ENCODE measurements at regions not wholly inside any gene's neighbourhood (a gene's known extent, or its start where the extent isn't known, plus 50 kb on each side); places are given as distances from the start of the nearest gene placed in this dataset.

DNA sequence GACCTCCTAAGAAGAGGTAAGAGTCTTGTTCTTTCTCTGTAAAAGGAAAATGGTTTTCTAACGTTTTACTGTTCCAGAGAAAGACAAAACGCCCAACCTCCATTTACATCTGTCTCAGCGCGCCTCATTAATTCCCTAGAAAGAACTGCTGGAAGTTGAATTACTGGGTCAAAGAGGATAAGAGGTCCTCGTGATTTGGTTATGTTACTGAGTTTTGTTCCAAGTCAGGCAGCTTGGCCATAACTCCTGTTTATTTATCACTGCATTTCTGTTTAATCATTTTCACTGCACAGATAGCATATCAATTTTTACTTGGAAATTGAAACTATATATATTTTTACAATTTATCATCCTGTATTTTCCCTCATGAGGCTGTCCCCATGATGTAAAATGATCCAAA, 112.9 kb upstream of the PEG3 start:
- ChIA-PET POLR2A (no interaction called here), CTCF (no interaction called here)
- peaks cover 3% of the 10 kb centered on the region for H3K36me3 Mint-ChIP-seq (ENCODE audit: low read depth)
- DNase-seq, result no peak
- peaks cover 41% of the 10 kb centered on the region for H3K9me3 Mint-ChIP-seq (ENCODE audit: insufficient read depth)
- no peak for ATAC-seq
- no peaks in the 10 kb centered on the region for H3K4me1 Mint-ChIP-seq (ENCODE audit: low read depth)
- no peak overlapping the region for H3K4me3 Mint-ChIP-seq
- no peak overlapping the region for H3K27ac Mint-ChIP-seq
- no peaks in the 10 kb centered on the region for H3K27me3 Mint-ChIP-seq (ENCODE audit: low read depth)

DNA sequence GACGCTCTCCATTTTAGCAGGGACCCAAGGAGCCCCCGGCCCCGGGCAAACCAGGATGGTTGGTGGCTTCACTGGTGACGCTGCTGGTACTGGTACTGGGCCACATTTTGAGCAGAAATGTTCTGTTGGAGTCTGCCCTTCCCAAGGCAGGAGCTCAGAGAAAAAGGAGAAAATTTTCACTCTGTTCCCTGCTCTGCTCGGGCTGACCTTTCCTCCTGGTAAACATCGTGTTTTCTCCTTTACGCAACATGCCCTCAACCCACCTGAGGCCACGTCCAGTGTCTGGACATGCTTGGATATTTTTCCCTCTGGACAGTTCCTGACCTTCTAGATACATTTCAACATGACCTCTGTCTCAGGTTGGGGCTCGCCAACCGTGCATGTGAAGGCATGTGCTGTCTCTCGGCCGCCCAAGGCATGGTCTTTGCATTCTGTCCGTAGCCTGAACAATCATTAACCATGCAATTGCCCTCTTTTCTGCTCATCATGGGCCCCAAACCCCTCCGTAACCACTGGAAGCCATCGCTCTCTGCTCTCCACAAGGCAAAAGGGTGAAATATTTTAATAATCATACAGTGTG, 115.2 kb upstream of the PEG3 start:
- CTCF ChIA-PET, result no interaction called here
- ATAC-seq (no peak), DNase-seq (no peak)
- POLR2A ChIA-PET, result no interaction called here
- no peaks in the 10 kb centered on the region for H3K4me1 Mint-ChIP-seq (ENCODE audit: low read depth)
- no peaks in the 10 kb centered on the region for H3K27me3 Mint-ChIP-seq (ENCODE audit: low read depth)
- peaks cover 3% of the 10 kb centered on the region for H3K36me3 Mint-ChIP-seq (ENCODE audit: low read depth)
- peaks cover 34% of the 10 kb centered on the region for H3K9me3 Mint-ChIP-seq (ENCODE audit: insufficient read depth)
- no peak overlapping the region for H3K4me3 Mint-ChIP-seq
- H3K27ac Mint-ChIP-seq, result no peak overlapping the region

DNA sequence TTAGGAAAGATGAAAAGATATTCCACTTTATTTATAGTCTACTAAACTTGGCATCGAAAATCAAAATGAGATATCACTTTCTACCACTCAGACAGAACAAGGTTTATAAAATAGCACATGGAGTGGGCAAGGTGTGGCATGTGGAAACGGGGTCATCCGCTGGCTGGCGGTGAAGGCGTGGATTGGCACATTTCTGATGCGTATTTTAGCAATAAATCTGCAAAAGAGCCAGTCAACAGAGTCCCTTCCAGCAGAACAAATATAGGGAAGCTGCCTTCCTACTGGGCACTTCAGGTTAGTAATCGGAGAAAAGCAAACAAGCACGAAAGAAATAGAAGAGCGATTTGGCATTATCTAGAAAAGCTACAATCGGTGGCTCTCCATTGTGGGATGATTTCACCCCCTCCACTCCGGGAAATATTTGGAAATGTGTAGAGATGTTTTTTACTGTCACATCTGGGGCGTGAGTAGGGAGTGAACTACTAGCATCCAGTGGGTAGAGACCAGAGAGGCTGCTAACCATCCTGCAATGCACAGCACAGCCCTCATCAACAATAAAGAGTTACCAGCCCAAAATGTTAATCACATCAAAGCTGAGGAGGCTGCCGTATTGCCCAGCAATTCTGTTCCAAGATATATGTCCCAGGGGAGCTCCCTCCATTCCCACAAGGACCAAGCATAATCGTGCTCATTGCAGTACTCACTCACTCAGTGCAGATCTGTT, 116.1 kb upstream of the PEG3 start:
- H3K27ac Mint-ChIP-seq, result no peak overlapping the region

DNA sequence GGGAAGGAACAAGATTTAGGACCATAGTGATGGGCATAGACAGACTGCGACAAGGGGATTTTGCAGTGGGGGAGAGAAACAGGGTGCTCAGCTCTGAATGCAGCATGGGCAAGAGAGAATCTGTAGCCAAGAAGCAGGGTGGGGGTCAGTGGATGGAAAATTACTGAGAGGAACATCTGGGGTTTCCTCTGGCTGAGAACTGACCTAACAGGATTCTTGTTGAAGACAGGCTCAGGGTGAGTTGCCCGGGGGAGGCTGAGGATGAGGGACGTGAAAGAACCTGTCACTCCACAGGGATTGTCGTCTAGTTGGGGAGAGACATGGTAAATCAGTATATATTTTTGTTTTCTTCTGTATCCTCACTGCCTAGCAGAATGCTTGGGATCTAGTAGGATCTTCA, 118.7 kb upstream of the PEG3 start:
- H3K4me3 Mint-ChIP-seq, result no peak overlapping the region
- peaks cover 27% of the 10 kb centered on the region for H3K9me3 Mint-ChIP-seq (ENCODE audit: insufficient read depth)
- no peak overlapping the region for H3K27ac Mint-ChIP-seq
- H3K27me3 Mint-ChIP-seq (ENCODE audit: low read depth), result no peaks in the 10 kb centered on the region
- no peaks in the 10 kb centered on the region for H3K4me1 Mint-ChIP-seq (ENCODE audit: low read depth)
- peaks cover 3% of the 10 kb centered on the region for H3K36me3 Mint-ChIP-seq (ENCODE audit: low read depth)
- ChIA-PET CTCF (no interaction called here), POLR2A (no interaction called here)
- no peak for ATAC-seq
- DNase-seq, result no peak

More for the DNA sequence above, 116.1 kb upstream of the PEG3 start:
- ATAC-seq (no peak), DNase-seq (no peak)
- POLR2A ChIA-PET, result no interaction called here
- Mint-ChIP-seq H3K36me3 (ENCODE audit: low read depth) (peaks cover 3% of the 10 kb centered on the region), H3K9me3 (ENCODE audit: insufficient read depth) (peaks cover 34% of the 10 kb centered on the region), H3K4me3 (no peak overlapping the region), H3K4me1 (ENCODE audit: low read depth) (no peaks in the 10 kb centered on the region), H3K27me3 (ENCODE audit: low read depth) (no peaks in the 10 kb centered on the region)
- CTCF ChIA-PET, result no interaction called here

DNA sequence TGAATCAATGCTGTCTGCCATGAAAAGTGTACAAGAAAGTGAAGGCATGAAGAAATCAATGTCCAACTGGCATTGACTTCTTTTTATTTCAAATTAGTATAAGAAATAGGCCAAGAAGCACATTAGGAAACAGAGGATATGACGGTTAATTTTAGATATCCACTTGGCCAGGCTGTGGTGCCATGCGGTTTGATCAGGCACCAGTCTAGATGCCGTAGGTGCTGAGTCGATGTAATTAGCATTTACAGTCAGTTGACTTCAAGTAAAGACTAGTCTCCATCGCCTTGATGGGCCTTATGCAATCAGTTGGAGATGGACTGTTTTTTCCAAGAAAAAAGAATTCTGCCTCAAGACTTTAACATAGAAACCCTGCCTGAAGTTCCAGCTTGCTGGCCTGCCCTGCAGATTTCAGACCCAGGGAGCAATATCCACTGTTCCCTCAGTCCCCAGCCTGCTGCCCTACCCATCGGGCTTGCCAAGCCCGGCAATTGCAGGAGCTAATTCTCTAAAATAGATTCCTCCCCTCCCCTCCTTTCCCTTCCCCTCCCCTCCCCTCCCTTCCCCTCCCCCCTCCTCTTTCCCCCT, 120.5 kb upstream of the PEG3 start:
- H3K9me3 Mint-ChIP-seq (ENCODE audit: insufficient read depth), result peaks cover 26% of the 10 kb centered on the region
- no peak overlapping the region for H3K4me3 Mint-ChIP-seq
- DNase-seq (no peak), ATAC-seq (no peak)
- POLR2A ChIA-PET, result no interaction called here
- H3K27me3 Mint-ChIP-seq (ENCODE audit: low read depth), result no peaks in the 10 kb centered on the region
- H3K4me1 Mint-ChIP-seq (ENCODE audit: low read depth), result no peaks in the 10 kb centered on the region
- H3K36me3 Mint-ChIP-seq (ENCODE audit: low read depth), result peaks cover 2% of the 10 kb centered on the region
- H3K27ac Mint-ChIP-seq, result no peak overlapping the region
- CTCF ChIA-PET, result no interaction called here

DNA sequence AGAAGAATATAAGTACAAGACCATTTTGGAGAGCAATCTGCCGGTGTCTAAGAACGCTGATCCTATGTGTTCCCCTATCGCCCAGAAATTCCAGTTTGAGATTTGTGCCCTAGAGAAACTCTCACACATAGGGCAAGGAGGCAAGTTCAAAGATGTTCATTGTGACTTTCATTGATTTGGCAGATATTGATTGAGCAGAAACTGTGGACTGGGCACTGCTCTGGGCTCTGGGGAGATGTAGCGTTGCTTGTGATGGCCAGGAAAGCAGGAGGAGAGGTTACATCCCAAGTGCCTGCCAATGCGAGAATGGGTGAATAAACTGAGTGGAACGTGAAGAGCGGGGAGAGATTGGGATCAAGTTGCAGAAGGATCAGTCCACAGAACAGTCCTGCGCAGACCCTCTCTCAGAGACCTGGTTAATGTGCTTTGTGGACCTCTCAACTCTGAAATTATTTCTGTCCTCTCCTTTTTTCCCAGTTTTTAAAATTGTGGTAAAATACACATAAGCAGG, 123.9 kb upstream of the PEG3 start:
- Mint-ChIP-seq H3K27me3 (ENCODE audit: low read depth) (no peaks in the 10 kb centered on the region), H3K9me3 (ENCODE audit: insufficient read depth) (peaks cover 16% of the 10 kb centered on the region), H3K4me3 (no peak overlapping the region), H3K27ac (no peak overlapping the region), H3K36me3 (ENCODE audit: low read depth) (peaks cover 1% of the 10 kb centered on the region), H3K4me1 (ENCODE audit: low read depth) (no peaks in the 10 kb centered on the region)
- no peak for DNase-seq
- no peak for ATAC-seq
- CTCF ChIA-PET, result no interaction called here
- POLR2A ChIA-PET, result interaction anchor here (0.6 kb wide), 1 partner anchor 21 kb away, joined by 5 read pairs; no protein-coding TSS in a partner anchor

DNA sequence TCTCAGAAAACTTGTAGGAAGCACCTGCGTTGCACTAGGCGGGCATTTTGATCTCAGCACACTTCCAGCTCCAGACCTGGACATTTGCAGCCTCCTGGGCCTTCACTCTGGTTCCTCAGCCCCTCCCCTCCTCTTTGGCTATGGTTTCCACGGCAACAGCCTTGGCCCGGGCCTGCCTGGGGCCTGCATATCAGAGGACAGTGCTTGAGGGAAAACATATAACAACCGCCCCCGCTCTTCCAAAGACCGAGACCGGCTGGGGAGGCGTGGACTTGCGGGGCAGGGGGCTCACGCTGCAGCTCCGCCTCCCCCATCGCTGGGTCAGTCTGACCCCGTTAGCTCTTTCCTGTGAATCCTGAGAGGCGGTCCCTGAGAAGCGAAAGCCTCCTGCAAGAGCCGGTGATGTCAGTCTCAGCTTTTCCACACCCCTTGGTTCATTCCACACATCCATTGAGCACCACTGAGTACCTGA, 125.7 kb upstream of the PEG3 start:
- ChIA-PET POLR2A (no interaction called here), CTCF (no interaction called here)
- H3K27me3 Mint-ChIP-seq (ENCODE audit: low read depth), result no peaks in the 10 kb centered on the region
- ATAC-seq (no peak), DNase-seq (no peak)
- H3K36me3 Mint-ChIP-seq (ENCODE audit: low read depth), result peaks cover 1% of the 10 kb centered on the region
- no peak overlapping the region for H3K27ac Mint-ChIP-seq
- H3K4me3 Mint-ChIP-seq, result no peak overlapping the region
- no peaks in the 10 kb centered on the region for H3K4me1 Mint-ChIP-seq (ENCODE audit: low read depth)
- H3K9me3 Mint-ChIP-seq (ENCODE audit: insufficient read depth), result peaks cover 12% of the 10 kb centered on the region

DNA sequence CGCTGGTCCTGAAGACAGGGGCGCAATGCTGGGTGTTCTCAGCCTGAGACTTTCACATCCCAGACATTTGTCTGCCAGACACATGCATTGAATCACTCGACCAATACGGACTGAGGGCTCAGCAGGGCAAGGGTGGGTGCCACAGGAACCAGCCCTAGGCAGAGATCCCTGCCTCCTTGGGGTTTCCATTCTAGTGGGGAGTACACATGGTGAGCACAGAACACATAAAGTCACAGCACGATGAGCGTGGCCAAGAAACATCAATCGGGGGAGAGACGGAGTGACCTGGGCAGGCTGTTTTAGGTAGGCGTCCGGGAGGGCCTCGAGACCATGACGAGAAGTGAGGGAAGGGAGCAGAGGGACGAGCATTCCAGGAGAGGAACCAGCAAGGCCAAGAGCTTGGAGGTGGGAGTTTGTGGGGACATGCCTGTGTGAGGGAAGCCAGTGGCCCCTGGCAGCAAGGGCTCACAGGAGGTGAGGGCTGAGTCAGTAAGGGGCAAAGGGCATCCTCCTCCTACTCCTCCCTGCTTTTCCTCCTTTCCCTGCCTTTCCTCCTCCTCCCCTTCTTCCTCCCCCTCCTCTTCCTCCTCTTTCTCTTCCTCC, 126.3 kb upstream of the PEG3 start:
- no peaks in the 10 kb centered on the region for H3K4me1 Mint-ChIP-seq (ENCODE audit: low read depth)
- no peak overlapping the region for H3K27ac Mint-ChIP-seq
- H3K36me3 Mint-ChIP-seq (ENCODE audit: low read depth), result peaks cover 1% of the 10 kb centered on the region
- CTCF ChIA-PET, result no interaction called here
- H3K27me3 Mint-ChIP-seq (ENCODE audit: low read depth), result no peaks in the 10 kb centered on the region
- DNase-seq (no peak), ATAC-seq (no peak)
- H3K9me3 Mint-ChIP-seq (ENCODE audit: insufficient read depth), result peaks cover 12% of the 10 kb centered on the region
- POLR2A ChIA-PET, result no interaction called here
- no peak overlapping the region for H3K4me3 Mint-ChIP-seq

DNA sequence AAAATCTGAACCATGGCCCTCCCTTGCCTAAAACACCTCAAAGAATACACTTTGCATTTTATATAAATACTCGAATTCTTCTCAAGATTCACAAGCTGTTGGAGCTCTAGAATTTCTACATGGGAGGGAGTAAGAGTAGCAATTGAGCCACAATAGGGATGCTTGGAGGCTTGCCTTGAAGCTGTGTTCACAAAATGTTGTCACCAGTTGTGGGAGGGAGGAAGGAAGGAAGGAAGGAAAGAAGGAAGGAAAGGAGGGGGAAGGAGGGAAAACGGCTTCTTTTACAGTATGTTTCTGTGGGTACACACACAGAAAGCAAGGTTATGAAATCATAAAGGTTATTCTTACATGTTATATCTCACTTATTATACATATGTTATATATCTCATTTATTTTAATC, 128.6 kb upstream of the PEG3 start:
- H3K27ac Mint-ChIP-seq, result no peak overlapping the region
- ATAC-seq (no peak), DNase-seq (no peak)
- no peaks in the 10 kb centered on the region for H3K27me3 Mint-ChIP-seq (ENCODE audit: low read depth)
- H3K9me3 Mint-ChIP-seq (ENCODE audit: insufficient read depth), result peaks cover 16% of the 10 kb centered on the region
- H3K36me3 Mint-ChIP-seq (ENCODE audit: low read depth), result peaks cover 1% of the 10 kb centered on the region
- POLR2A ChIA-PET, result no interaction called here
- CTCF ChIA-PET, result no interaction called here
- no peaks in the 10 kb centered on the region for H3K4me1 Mint-ChIP-seq (ENCODE audit: low read depth)
- H3K4me3 Mint-ChIP-seq, result no peak overlapping the region

DNA sequence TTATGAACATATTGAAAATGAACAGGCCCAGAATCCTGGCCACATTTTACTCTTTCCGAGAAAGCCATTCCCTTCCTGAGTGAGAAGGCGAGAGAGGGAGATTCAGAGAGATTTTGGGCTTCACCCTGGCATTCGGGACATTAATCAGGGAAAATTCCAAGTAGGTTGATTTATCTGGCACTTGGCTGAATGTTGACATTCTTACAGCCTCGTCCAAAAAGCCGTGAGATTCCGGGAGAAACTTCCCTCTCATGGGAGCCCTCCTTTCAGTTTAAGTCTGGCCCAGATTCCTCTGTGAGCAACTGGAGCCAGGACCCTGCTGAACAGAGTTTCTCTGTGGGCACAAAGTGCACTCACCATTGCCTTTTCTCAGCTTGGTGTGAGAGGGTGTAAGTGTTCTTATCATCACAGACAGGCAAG, 129.2 kb upstream of the PEG3 start:
- ATAC-seq (no peak), DNase-seq (no peak)
- H3K4me3 Mint-ChIP-seq, result no peak overlapping the region
- ChIA-PET POLR2A (no interaction called here), CTCF (no interaction called here)
- H3K27me3 Mint-ChIP-seq (ENCODE audit: low read depth), result no peaks in the 10 kb centered on the region
- H3K4me1 Mint-ChIP-seq (ENCODE audit: low read depth), result no peaks in the 10 kb centered on the region
- no peak overlapping the region for H3K27ac Mint-ChIP-seq
- H3K36me3 Mint-ChIP-seq (ENCODE audit: low read depth), result no peaks in the 10 kb centered on the region
- H3K9me3 Mint-ChIP-seq (ENCODE audit: insufficient read depth), result peaks cover 17% of the 10 kb centered on the region

DNA sequence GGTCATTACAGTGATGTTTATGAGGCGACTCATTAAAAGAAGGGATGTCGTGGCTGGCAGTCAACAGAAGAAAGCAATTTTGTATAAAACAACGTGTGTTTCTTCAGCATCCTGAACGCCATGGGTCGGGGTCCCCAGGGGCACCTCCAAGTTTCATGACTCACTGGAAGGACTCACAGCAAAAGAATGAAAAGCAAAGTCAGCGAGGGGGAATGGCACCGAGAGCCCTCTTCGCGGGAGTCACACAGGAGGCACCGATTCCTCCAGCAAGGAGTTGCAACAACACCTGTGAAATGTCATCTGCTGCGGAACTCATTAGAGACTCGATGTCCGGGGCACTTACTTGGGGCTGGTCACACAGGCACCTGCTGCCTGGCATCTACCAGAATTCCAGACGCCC, 130.7 kb upstream of the PEG3 start:
- H3K27me3 Mint-ChIP-seq (ENCODE audit: low read depth), result no peaks in the 10 kb centered on the region
- no peaks in the 10 kb centered on the region for H3K36me3 Mint-ChIP-seq (ENCODE audit: low read depth)
- no peak overlapping the region for H3K27ac Mint-ChIP-seq
- DNase-seq, result no peak
- POLR2A ChIA-PET, result no interaction called here
- CTCF ChIA-PET, result no interaction called here
- ATAC-seq, result no peak
- no peaks in the 10 kb centered on the region for H3K4me1 Mint-ChIP-seq (ENCODE audit: low read depth)
- peaks cover 19% of the 10 kb centered on the region for H3K9me3 Mint-ChIP-seq (ENCODE audit: insufficient read depth)
- no peak overlapping the region for H3K4me3 Mint-ChIP-seq

DNA sequence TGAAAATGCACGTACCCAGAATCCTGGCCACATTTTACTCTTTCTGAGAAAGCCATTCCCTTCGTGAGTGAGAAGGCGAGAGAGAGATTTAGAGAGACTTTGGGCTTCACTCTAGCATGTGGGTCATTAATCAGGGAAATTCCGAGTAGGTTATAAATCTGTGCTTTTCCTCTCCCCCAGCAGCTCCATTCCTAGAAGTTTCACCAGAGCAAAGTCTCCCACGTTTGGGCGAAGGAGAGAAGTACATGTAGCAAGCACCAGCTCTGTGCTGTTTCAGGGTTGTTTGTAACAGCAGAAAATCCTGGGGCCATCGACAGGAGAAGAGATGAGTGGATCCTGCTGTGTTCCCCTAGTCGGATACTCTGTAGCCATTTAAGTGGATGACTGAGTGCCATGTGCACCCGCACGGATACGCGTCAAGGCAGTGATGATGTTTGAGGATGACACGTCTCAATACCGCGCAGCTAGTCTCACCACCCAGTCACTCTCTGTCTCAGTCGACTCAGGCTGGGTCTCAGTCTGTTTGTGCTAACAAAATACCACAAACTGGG, 131.8 kb upstream of the PEG3 start:
- ChIA-PET CTCF (no interaction called here), POLR2A (no interaction called here)
- no peak for ATAC-seq
- Mint-ChIP-seq H3K4me1 (ENCODE audit: low read depth) (no peaks in the 10 kb centered on the region), H3K27me3 (ENCODE audit: low read depth) (no peaks in the 10 kb centered on the region), H3K9me3 (ENCODE audit: insufficient read depth) (peaks cover 22% of the 10 kb centered on the region), H3K4me3 (no peak overlapping the region), H3K36me3 (ENCODE audit: low read depth) (no peaks in the 10 kb centered on the region), H3K27ac (no peak overlapping the region)
- no peak for DNase-seq

Measured in activated CD8-positive, alpha-beta T cell treated with anti-CD3 and anti-CD28 coated beads, Interleukin-2, amount 10 ng/mL, durations not matched to agents 7 days and 5 days (primary cell).